SK-N-MC (cell line): ENCODE measurements at regions not wholly inside any gene's neighbourhood (a gene's known extent, or its start where the extent isn't known, plus 50 kb on each side); places are given as distances from the start of the nearest gene placed in this dataset.
A peak's percentile ranks its signal among the peaks of the same experiment; 100 is the strongest.

Experiments used
- DNase-seq: peaks from one replicate; pipeline ENCODE4 v3.0.0-alpha.2; 2011; ENCODE audit warnings: low read depth, low spot score
- H3K27ac ChIP-seq: fragments of 200-600 bp; sonication (generic); 2 replicates; pipeline ENCODE4 v1.5.1; 2016; ENCODE audit warnings: mixed run types
- H3K36me3 ChIP-seq: fragments of 200-600 bp; sonication (generic); 2 replicates; pipeline ENCODE4 v1.6.1; 2017; ENCODE audit warnings: antibody characterized with exemption, low read length, mixed read lengths; ENCODE audit not compliant: insufficient read depth
- H3K4me3 ChIP-seq: fragments of 200-600 bp; sonication (generic); 2 replicates; pipeline ENCODE4 v1.5.1; 2016
- H3K9ac ChIP-seq: fragments of 200-600 bp; sonication (generic); 2 replicates; pipeline ENCODE4 v1.8.0; 2017; ENCODE audit warnings: mixed run types, mixed read lengths; ENCODE audit not compliant: insufficient read length
- H3K9me3 ChIP-seq: fragments of 200-600 bp; sonication (generic); 2 replicates; pipeline ENCODE4 v1.6.1; 2017; ENCODE audit warnings: low read depth, mild to moderate bottlenecking, antibody characterized with exemption, low read length, moderate library complexity, mixed read lengths
- EZH2 ChIP-seq: fragments of 200-600 bp; sonication (generic); IDR thresholded peaks from one replicate; pipeline ENCODE4 v1.6.1; 2017; ENCODE audit warnings: antibody characterized with exemption
- FOXP2 ChIP-seq: optimal IDR thresholded peaks from 2 replicates; pipeline ENCODE3; 2011; ENCODE audit warnings: mild to moderate bottlenecking, moderate library complexity; ENCODE audit not compliant: insufficient read depth; ENCODE audit errors: extremely low read length, control extremely low read depth
- POLR2AphosphoS5 ChIP-seq: IDR thresholded peaks from 2 replicates; pipeline ENCODE4 v1.6.1; 2012; ENCODE audit warnings: mild to moderate bottlenecking, low read depth, low read length, borderline replicate concordance

DNA sequence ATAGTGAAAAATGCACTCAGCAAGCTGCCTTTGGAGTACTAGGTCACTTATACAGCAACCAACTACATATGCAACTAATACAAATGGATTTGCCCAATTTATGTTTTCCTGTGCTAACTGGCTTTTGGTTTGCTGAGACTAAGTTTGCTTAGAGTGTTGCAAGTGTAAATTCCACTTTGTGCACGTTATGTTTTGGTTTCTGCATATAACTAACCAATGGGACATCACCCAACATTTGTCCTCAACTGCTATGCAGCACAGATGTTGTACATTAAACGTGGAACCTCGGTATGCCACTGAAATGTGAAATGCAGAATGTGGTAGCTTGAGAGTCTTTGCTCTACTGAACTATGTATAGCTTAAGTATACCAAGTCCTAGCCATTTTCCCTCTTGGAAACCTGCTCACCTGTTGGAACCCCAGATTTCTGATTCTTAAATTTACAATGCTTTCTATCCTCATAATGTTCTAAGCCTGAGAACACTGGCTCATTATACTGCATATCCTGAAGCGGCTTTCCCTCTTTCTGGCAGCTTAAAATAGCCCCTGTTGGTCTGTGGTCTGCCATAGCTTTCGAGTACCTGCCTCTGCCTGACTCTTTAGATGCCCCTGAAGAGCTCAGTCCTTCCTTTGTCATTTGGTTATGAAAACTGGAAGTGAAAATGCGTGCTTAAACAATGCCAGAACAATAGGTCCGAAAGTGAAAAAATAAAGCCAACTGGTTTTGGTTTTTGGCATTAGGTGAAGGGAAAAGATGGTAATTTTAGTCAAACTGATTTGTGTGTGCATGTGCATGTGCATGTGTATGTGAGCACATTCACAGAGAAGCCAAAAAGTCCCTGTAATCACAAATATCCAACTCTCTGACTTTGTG lies 158.0 kb downstream of the SH2D1A start:
- TF ChIP-seq EZH2 (no peak), FOXP2 (no peak), POLR2AphosphoS5 (no peak)
- no peaks in the 10 kb centered on the region for H3K36me3 ChIP-seq
- no peak overlapping the region for H3K27ac ChIP-seq
- DNase-seq, result no peak
- no peaks in the 10 kb centered on the region for H3K9me3 ChIP-seq
- no peak overlapping the region for H3K9ac ChIP-seq
- H3K4me3 ChIP-seq, result no peak overlapping the region

DNA sequence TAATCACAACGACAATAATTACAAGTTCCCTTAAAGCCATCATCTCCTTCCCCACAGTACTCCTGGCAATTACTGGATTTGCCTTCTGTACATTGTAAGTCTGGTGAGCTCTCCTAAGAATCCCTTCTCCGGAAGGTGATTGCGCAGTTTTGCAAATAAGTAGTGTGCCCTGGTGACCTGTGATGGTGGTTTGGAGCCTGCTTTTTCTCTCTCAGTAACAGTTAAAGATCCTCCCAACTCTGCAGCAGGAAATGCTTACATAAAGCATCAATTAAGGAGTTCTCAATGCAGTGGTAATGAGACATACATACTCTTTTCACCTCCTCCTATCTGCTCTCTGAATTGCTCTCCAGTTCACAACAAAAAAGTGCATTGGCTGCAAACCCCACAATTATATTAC lies 159.7 kb downstream of the SH2D1A start:
- H3K36me3 ChIP-seq, result no peaks in the 10 kb centered on the region
- no peak for TF ChIP-seq POLR2AphosphoS5
- TF ChIP-seq EZH2, result no peak
- no peak for TF ChIP-seq FOXP2
- DNase-seq, result peak; percentile 30
- peak overlapping the region; percentile 54; the same call in 1 of the 2 replicates for H3K27ac ChIP-seq
- no peak overlapping the region for H3K4me3 ChIP-seq
- no peak overlapping the region for H3K9ac ChIP-seq
- no peaks in the 10 kb centered on the region for H3K9me3 ChIP-seq

DNA sequence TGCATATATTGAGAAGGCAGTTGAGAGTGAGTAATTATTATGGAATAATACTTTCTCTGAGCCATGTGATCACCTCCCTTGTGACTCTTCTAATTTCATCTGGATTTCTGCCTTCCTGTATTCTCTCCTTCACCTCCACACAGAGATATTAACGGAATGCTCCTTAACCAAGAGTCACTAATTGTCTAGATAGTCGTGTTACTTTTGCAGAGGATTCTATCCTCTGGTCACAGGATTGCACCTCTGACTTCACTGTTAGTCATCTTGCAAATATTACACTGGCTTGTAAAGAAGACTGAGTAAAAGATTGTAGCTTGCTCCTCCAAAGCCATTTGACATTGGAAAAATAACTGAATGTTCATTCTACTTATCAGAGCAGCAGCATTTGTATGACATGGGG lies 160.9 kb downstream of the SH2D1A start:
- H3K4me3 ChIP-seq, result no peak overlapping the region
- DNase-seq, result no peak
- no peaks in the 10 kb centered on the region for H3K9me3 ChIP-seq
- H3K9ac ChIP-seq, result no peak overlapping the region
- H3K36me3 ChIP-seq, result no peaks in the 10 kb centered on the region
- no peak for TF ChIP-seq FOXP2
- TF ChIP-seq POLR2AphosphoS5, result no peak
- TF ChIP-seq EZH2, result no peak
- no peak overlapping the region for H3K27ac ChIP-seq

DNA sequence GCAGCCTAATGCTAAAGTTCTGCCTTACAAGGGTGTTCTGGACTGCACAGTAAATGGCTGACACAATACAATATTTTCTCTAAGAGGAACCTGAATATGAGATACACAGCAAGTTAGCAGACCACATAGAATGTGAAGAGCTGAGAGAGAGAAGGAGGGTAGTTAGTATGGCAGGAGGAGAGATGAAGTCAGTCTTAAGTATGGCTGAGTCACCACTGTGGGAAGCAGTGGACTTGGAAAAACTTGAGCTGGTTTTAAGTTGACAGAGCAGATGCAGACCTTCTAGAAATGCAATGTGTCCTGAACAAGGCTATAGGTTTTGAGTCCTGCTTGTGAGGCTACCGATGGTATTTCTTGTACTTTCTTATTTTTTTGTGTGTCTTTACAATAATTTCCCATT lies 172.5 kb downstream of the SH2D1A start:
- Histone ChIP-seq H3K27ac (no peak overlapping the region), H3K4me3 (no peak overlapping the region), H3K9me3 (no peaks in the 10 kb centered on the region; the same call in 1 of the 2 replicates), H3K9ac (no peak overlapping the region), H3K36me3 (no peaks in the 10 kb centered on the region)
- no peak for TF ChIP-seq EZH2
- TF ChIP-seq FOXP2, result no peak
- no peak for TF ChIP-seq POLR2AphosphoS5
- DNase-seq, result no peak

DNA sequence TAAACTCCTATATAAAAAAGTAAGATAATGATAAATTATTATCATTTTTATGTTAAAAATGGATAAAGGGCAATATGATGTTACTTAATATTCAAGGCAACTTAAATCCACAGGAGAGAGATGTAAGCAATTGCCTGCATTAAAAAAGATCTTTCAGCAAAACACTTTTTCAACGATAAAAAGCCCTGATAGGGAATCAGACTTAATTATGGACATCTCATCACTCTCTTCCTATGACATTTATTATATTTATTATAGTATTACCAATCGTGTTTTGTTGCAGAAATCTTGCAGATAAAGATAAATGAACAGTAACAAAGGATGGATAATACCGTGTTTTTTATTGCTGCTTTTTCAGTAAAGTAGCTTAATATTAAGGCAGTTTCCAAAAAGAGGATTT lies 178.5 kb downstream of the SH2D1A start:
- TF ChIP-seq EZH2, result no peak
- no peak for TF ChIP-seq POLR2AphosphoS5
- no peak for TF ChIP-seq FOXP2
- Histone ChIP-seq H3K27ac (no peak overlapping the region), H3K9me3 (no peaks in the 10 kb centered on the region), H3K36me3 (no peaks in the 10 kb centered on the region), H3K9ac (no peak overlapping the region), H3K4me3 (no peak overlapping the region)
- no peak for DNase-seq

DNA sequence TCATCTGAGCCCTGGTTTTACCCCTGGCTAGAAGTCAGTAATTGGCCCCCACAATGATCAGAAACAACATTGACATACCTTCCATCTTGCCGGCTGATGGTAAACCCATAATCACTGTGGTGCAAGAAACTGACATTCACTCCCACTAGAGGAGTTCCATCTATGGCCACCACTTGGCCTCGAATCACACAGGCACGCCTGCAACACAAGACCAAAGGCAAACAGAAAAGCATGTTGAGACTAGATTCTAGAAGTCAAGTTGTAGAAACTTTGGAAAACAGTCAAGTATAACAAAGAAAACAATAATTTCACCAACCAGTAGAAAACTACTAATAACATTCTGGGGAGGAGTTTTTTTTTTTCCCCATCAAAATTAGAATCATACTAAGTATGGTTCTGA lies 183.4 kb downstream of the SH2D1A start:
- no peak overlapping the region for H3K9ac ChIP-seq
- H3K36me3 ChIP-seq, result no peaks in the 10 kb centered on the region
- no peaks in the 10 kb centered on the region for H3K9me3 ChIP-seq
- TF ChIP-seq POLR2AphosphoS5, result no peak
- no peak for TF ChIP-seq EZH2
- no peak for TF ChIP-seq FOXP2
- H3K27ac ChIP-seq, result no peak overlapping the region
- H3K4me3 ChIP-seq, result no peak overlapping the region
- no peak for DNase-seq

DNA sequence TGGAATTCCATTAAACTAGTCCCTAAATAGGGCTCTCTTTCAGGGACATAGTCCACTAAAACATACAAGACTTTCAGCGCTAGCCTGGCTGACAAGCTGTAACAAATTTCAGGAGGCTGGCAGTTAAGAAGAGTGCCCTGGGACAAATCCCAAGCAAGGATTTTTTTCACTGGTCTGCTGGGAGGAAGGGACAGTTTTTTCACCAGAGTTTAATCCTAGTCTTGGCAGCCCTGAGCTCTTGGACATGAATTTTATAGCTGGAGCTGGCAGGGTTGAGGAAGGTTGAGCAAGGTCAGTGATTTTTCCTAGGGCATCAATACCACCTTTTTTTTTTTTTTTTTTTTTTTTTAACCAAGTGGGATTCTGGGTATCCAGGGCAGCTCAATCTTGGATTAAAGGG lies 184.4 kb downstream of the SH2D1A start:
- TF ChIP-seq FOXP2 (no peak), EZH2 (no peak), POLR2AphosphoS5 (no peak)
- no peaks in the 10 kb centered on the region for H3K9me3 ChIP-seq
- H3K36me3 ChIP-seq, result no peaks in the 10 kb centered on the region
- no peak for DNase-seq
- H3K9ac ChIP-seq, result no peak overlapping the region
- H3K4me3 ChIP-seq, result no peak overlapping the region
- H3K27ac ChIP-seq, result no peak overlapping the region

DNA sequence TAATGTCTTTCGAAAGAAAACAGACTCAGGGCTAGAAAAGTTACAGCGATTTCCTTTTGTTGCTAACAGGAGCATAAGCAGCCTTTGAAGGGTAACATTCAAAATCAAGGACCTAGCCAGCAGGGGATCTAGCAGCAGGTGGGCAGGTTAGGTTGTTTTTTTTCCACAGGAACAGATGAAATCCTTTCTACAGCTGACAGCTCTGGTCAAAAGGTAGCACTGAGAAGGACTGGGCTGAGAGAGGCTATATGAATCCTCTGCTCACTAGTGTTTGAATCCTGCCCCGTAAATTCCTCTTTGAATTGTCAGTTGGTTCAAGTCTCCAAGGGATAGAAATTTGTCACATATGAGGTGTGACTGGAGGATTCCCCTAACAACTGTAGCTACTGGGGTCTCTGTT lies 188.2 kb downstream of the SH2D1A start:
- no peak overlapping the region for H3K27ac ChIP-seq
- H3K9me3 ChIP-seq, result no peaks in the 10 kb centered on the region
- DNase-seq, result no peak
- no peaks in the 10 kb centered on the region for H3K36me3 ChIP-seq
- no peak for TF ChIP-seq POLR2AphosphoS5
- TF ChIP-seq FOXP2, result no peak
- TF ChIP-seq EZH2, result no peak
- H3K9ac ChIP-seq, result no peak overlapping the region
- H3K4me3 ChIP-seq, result no peak overlapping the region
